ENCODE measurements at regions not wholly inside any gene's neighbourhood (a gene's known extent, or its start where the extent isn't known, plus 50 kb on each side); places are given as distances from the start of the nearest gene placed in this dataset.

DNA sequence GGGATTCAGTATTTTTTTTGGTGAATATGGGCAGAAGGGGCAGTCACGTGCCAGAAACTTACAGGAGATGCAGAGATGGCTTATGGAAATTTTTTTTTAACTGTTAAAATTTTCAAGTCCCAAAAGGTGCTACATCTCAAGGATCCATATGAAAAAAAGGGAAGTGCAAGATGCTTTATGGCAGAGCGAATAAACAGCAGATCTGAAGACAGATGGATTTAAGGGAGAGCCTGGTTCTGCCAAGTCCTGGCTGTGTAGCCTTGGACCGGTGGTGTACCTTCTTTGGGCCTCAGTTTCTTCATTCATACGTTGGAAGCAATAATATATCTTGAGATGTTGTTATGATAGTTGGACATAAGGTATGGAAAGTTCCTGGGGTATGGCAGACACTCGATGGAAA is 91.5 kb upstream of the ARRDC4 start (continued):
- TF ChIP-seq CREB1 (CRISPR knock-in tag; IDR thresholded peaks at IDR 0.05), result no peak
- TF ChIP-seq, protein P1, sequence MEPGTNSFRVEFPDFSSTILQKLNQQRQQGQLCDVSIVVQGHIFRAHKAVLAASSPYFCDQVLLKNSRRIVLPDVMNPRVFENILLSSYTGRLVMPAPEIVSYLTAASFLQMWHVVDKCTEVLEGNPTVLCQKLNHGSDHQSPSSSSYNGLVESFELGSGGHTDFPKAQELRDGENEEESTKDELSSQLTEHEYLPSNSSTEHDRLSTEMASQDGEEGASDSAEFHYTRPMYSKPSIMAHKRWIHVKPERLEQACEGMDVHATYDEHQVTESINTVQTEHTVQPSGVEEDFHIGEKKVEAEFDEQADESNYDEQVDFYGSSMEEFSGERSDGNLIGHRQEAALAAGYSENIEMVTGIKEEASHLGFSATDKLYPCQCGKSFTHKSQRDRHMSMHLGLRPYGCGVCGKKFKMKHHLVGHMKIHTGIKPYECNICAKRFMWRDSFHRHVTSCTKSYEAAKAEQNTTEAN (CRISPR knock-in tag; IDR thresholded peaks at IDR 0.05), result no peak

DNA sequence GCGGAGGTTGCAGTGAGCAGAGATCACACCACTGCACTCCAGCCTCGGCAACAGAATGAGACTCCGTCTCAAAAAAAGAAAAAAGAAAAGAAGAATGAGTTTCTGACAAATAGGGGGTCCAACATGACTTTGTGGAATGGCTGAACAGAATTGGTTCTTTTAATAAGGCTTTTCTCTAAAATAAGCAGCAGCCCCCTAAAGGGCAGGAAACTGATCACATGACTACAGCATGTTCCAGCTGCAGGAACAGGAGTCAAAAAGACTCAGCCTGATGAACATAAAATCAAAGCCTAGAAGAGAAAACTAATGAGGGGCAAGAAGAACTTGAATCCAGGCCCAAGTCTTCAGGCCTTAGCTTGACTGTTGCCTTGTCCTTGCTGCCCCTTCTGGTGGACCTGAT is 89.7 kb upstream of the ARRDC4 start:
- no peak overlapping the region for H3K4me3 Mint-ChIP-seq
- CTCF ChIA-PET, result interaction anchor here (1.1 kb wide), 1 partner anchor 28 kb away, joined by 4 read pairs; no protein-coding TSS in a partner anchor
- no peak for ATAC-seq

DNA sequence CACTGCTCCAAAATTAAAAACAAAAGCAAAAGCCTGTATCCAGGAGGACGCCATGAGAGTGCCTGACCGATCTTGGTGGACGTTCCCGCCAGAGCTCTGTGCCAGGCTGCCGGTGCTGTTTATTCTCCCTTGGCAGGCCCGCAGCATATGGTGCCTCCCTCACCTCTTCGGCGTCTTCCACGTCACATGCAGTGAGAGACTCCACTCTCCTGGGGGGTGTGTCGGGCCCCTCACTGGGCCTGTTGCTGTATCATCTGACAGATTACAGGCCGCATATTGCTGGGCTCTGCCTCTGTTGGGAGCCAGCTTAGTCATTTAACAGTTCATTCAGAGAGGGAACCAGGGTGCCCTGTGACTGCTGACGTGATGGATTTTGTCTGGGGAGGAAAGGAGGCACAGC is 86.4 kb upstream of the ARRDC4 start:
- Mint-ChIP-seq H3K36me3 (no peaks in the 10 kb centered on the region), H3K27ac (no peak overlapping the region), H3K4me1 (no peaks in the 10 kb centered on the region; the same call in 1 of the 2 replicates), H3K27me3 (ENCODE audit: low read depth) (peaks cover 8% of the 10 kb centered on the region), H3K9me3 (peaks cover 21% of the 10 kb centered on the region), H3K4me3 (no peak overlapping the region)
- DNase-seq (ENCODE audit: low spot score) (no peak), ATAC-seq (no peak)
- POLR2A ChIA-PET, result no interaction called here
- CTCF ChIA-PET, result no interaction called here
- TF ChIP-seq OVOL2 (CRISPR knock-in tag; IDR thresholded peaks at IDR 0.05; ENCODE audit: borderline replicate concordance) (no peak), ZNF232 (CRISPR knock-in tag; IDR thresholded peaks at IDR 0.05) (no peak), SMAD4 (CRISPR knock-in tag; IDR thresholded peaks at IDR 0.05) (no peak), SOX15 (CRISPR knock-in tag; IDR thresholded peaks at IDR 0.05) (no peak), ZNF317 (CRISPR knock-in tag; IDR thresholded peaks at IDR 0.05; ENCODE audit: borderline replicate concordance, low read depth) (no peak), MXD4 (CRISPR knock-in tag; IDR thresholded peaks at IDR 0.05; ENCODE audit: borderline replicate concordance) (no peak), ZNF423 (CRISPR knock-in tag; IDR thresholded peaks at IDR 0.05) (no peak), TP53 (CRISPR knock-in tag; IDR thresholded peaks at IDR 0.05) (no peak), ZNF396 (CRISPR knock-in tag; IDR thresholded peaks at IDR 0.05; ENCODE audit: borderline replicate concordance) (no peak)
- TF ChIP-seq, protein P2, sequence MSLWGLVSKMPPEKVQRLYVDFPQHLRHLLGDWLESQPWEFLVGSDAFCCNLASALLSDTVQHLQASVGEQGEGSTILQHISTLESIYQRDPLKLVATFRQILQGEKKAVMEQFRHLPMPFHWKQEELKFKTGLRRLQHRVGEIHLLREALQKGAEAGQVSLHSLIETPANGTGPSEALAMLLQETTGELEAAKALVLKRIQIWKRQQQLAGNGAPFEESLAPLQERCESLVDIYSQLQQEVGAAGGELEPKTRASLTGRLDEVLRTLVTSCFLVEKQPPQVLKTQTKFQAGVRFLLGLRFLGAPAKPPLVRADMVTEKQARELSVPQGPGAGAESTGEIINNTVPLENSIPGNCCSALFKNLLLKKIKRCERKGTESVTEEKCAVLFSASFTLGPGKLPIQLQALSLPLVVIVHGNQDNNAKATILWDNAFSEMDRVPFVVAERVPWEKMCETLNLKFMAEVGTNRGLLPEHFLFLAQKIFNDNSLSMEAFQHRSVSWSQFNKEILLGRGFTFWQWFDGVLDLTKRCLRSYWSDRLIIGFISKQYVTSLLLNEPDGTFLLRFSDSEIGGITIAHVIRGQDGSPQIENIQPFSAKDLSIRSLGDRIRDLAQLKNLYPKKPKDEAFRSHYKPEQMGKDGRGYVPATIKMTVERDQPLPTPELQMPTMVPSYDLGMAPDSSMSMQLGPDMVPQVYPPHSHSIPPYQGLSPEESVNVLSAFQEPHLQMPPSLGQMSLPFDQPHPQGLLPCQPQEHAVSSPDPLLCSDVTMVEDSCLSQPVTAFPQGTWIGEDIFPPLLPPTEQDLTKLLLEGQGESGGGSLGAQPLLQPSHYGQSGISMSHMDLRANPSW (CRISPR knock-in tag; conservative IDR thresholded peaks at IDR 0.05; ENCODE audit: low read depth), result no peak
- TF ChIP-seq, protein P3, sequence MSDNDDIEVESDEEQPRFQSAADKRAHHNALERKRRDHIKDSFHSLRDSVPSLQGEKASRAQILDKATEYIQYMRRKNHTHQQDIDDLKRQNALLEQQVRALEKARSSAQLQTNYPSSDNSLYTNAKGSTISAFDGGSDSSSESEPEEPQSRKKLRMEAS (CRISPR knock-in tag; IDR thresholded peaks at IDR 0.05), result no peak

More for the DNA sequence above, 89.7 kb upstream of the ARRDC4 start:
- TF ChIP-seq, protein P4, sequence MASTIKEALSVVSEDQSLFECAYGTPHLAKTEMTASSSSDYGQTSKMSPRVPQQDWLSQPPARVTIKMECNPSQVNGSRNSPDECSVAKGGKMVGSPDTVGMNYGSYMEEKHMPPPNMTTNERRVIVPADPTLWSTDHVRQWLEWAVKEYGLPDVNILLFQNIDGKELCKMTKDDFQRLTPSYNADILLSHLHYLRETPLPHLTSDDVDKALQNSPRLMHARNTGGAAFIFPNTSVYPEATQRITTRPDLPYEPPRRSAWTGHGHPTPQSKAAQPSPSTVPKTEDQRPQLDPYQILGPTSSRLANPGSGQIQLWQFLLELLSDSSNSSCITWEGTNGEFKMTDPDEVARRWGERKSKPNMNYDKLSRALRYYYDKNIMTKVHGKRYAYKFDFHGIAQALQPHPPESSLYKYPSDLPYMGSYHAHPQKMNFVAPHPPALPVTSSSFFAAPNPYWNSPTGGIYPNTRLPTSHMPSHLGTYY (CRISPR knock-in tag; IDR thresholded peaks at IDR 0.05), result no peak
- TF ChIP-seq FOXP1 (CRISPR knock-in tag; IDR thresholded peaks at IDR 0.05; ENCODE audit: borderline replicate concordance) (no peak), ZNF232 (CRISPR knock-in tag; IDR thresholded peaks at IDR 0.05) (no peak), HMGA2 (CRISPR knock-in tag; IDR thresholded peaks at IDR 0.05) (no peak), ZNF263 (CRISPR knock-in tag; IDR thresholded peaks at IDR 0.05; ENCODE audit: low read depth) (no peak), RORB (CRISPR knock-in tag; IDR thresholded peaks at IDR 0.05) (no peak), SP1 (CRISPR knock-in tag; conservative IDR thresholded peaks at IDR 0.05) (no peak), ETV6 (CRISPR knock-in tag; IDR thresholded peaks at IDR 0.05) (no peak), GTF2I (CRISPR knock-in tag; conservative IDR thresholded peaks at IDR 0.05) (no peak)
- TF ChIP-seq, protein P5, sequence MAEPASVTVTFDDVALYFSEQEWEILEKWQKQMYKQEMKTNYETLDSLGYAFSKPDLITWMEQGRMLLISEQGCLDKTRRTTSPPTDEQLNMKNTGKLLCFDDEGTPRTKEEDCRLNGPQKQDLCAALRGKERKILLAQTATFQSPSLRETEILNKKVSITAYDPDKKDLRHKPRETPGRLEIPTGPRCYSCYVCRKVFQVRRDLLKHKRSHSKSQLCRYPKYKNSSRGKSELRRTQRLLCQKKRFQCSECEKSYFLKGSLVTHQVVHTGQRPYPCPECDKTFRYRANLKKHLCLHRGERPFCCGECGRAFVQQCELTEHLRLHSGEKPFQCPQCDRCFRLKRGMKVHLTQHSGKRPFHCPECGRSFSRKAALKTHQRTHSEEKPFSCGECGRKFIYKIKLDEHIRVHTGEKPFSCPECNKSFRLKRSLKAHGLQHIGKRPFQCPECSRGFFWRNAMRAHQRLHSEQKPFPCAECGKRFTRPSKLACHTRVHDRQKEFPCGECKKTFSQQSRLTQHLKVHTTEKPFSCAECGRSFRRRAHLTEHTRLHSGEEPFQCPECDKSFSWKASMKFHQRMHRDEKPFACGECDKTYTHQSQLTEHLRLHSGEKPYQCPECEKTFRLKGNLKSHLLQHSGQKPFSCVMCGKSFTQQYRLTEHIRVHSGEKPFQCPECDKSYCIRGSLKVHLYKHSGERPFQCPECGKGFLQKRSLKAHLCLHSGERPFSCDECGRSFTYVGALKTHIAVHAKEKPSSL (CRISPR knock-in tag; conservative IDR thresholded peaks at IDR 0.05), result no peak
- TF ChIP-seq, protein P6, sequence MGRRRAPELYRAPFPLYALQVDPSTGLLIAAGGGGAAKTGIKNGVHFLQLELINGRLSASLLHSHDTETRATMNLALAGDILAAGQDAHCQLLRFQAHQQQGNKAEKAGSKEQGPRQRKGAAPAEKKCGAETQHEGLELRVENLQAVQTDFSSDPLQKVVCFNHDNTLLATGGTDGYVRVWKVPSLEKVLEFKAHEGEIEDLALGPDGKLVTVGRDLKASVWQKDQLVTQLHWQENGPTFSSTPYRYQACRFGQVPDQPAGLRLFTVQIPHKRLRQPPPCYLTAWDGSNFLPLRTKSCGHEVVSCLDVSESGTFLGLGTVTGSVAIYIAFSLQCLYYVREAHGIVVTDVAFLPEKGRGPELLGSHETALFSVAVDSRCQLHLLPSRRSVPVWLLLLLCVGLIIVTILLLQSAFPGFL (CRISPR knock-in tag; IDR thresholded peaks at IDR 0.05; ENCODE audit: borderline replicate concordance), result no peak
- TF ChIP-seq, protein P7, sequence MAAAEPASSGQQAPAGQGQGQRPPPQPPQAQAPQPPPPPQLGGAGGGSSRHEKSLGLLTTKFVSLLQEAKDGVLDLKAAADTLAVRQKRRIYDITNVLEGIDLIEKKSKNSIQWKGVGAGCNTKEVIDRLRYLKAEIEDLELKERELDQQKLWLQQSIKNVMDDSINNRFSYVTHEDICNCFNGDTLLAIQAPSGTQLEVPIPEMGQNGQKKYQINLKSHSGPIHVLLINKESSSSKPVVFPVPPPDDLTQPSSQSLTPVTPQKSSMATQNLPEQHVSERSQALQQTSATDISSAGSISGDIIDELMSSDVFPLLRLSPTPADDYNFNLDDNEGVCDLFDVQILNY (CRISPR knock-in tag; IDR thresholded peaks at IDR 0.05), result no peak
- TF ChIP-seq, protein P8, sequence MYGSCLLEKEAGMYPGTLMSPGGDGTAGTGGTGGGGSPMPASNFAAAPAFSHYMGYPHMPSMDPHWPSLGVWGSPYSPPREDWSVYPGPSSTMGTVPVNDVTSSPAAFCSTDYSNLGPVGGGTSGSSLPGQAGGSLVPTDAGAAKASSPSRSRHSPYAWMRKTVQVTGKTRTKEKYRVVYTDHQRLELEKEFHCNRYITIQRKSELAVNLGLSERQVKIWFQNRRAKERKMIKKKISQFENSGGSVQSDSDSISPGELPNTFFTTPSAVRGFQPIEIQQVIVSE (CRISPR knock-in tag; IDR thresholded peaks at IDR 0.05; ENCODE audit: borderline replicate concordance), result no peak
- TF ChIP-seq, protein P9, sequence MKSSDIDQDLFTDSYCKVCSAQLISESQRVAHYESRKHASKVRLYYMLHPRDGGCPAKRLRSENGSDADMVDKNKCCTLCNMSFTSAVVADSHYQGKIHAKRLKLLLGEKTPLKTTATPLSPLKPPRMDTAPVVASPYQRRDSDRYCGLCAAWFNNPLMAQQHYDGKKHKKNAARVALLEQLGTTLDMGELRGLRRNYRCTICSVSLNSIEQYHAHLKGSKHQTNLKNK (CRISPR knock-in tag; IDR thresholded peaks at IDR 0.05), result no peak
- POLR2A ChIA-PET, result no interaction called here
- H3K36me3 Mint-ChIP-seq, result no peaks in the 10 kb centered on the region
- H3K27ac Mint-ChIP-seq, result no peak overlapping the region
- H3K4me1 Mint-ChIP-seq, result no peaks in the 10 kb centered on the region; the same call in 1 of the 2 replicates
- H3K9me3 Mint-ChIP-seq, result peaks cover 11% of the 10 kb centered on the region; the same call in 1 of the 2 replicates
- DNase-seq (ENCODE audit: low spot score), result no peak
- H3K27me3 Mint-ChIP-seq (ENCODE audit: low read depth), result no peaks in the 10 kb centered on the region; the same call in 1 of the 2 replicates

Data from WTC11 (cell line).